Astrocyte of the spinal cord (primary cell): ENCODE measurements at regions not wholly inside any gene's neighbourhood (a gene's known extent, or its start where the extent isn't known, plus 50 kb on each side); places are given as distances from the start of the nearest gene placed in this dataset.

Source experiments
- DNase-seq: peaks from one replicate; pipeline ENCODE4 v3.0.0; 2011; ENCODE audit warnings: low read depth, low spot score
- H3K4me3 ChIP-seq: 2 replicates; pipeline ENCODE4 v1.5.1; 2011; ENCODE audit warnings: low read depth, mild to moderate bottlenecking, low read length, moderate library complexity
- in situ Hi-C: cut with HindIII; loops from 2 replicates; pipeline ENCODE4 v1.10.0; 2017; ENCODE audit warnings: low sequenced_read_pairs
- TF ChIP-seq, protein P1 (sequence below): IDR thresholded peaks from 2 replicates; pipeline ENCODE4 v1.5.1; 2012; ENCODE audit warnings: low read depth, mild to moderate bottlenecking, low read length, inconsistent platforms

- TF ChIP-seq, protein P1, sequence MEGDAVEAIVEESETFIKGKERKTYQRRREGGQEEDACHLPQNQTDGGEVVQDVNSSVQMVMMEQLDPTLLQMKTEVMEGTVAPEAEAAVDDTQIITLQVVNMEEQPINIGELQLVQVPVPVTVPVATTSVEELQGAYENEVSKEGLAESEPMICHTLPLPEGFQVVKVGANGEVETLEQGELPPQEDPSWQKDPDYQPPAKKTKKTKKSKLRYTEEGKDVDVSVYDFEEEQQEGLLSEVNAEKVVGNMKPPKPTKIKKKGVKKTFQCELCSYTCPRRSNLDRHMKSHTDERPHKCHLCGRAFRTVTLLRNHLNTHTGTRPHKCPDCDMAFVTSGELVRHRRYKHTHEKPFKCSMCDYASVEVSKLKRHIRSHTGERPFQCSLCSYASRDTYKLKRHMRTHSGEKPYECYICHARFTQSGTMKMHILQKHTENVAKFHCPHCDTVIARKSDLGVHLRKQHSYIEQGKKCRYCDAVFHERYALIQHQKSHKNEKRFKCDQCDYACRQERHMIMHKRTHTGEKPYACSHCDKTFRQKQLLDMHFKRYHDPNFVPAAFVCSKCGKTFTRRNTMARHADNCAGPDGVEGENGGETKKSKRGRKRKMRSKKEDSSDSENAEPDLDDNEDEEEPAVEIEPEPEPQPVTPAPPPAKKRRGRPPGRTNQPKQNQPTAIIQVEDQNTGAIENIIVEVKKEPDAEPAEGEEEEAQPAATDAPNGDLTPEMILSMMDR, result no peak
- in situ Hi-C loops, result no loop called here
These were observed 192.0 kb upstream of the HNRNPA3 start for GRCh38 chr2:177020524-177021119.

GRCh38 chr2:177021706-177022343 is 190.8 kb upstream of the HNRNPA3 start:
- TF ChIP-seq, protein P1, result no peak
- in situ Hi-C loops, result no loop called here
- no peak for DNase-seq
- no peak overlapping the region for H3K4me3 ChIP-seq

More at GRCh38 chr2:177020524-177021119, 192.0 kb upstream of the HNRNPA3 start:
- DNase-seq, result no peak
- H3K4me3 ChIP-seq, result no peak overlapping the region

GRCh38 chr2:177024765-177025164 is 187.8 kb upstream of the HNRNPA3 start:
- in situ Hi-C loops, result no loop called here
- TF ChIP-seq, protein P1, result no peak
- no peak for DNase-seq
- no peak overlapping the region for H3K4me3 ChIP-seq

DNA sequence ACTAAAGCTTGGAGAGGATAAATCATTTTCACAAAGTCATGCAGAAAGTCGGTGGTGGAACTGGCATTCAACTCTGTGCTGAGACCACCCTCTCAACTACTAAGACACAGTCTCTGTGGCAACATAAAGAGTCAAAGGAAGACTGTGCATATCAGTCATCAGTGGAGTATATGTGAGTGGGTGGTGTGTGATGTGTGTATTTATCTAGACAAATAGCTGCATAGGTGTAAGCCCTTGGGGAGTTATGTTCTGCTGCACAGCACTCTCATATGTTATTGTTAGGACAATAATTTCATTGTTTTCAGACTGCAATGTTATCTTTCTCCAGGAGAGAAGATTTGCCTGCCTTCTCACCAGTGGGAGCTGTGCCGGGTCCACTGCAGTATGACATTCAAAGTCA is 186.3 kb upstream of the HNRNPA3 start:
- in situ Hi-C loops, result no loop called here
- no peak for DNase-seq
- TF ChIP-seq, protein P1, result no peak
- no peak overlapping the region for H3K4me3 ChIP-seq

- TF ChIP-seq, protein P1, result no peak
- DNase-seq, result no peak
- in situ Hi-C loops, result no loop called here
- H3K4me3 ChIP-seq, result no peak overlapping the region
These were observed 185.6 kb upstream of the HNRNPA3 start for GRCh38 chr2:177026956-177027355.

DNA sequence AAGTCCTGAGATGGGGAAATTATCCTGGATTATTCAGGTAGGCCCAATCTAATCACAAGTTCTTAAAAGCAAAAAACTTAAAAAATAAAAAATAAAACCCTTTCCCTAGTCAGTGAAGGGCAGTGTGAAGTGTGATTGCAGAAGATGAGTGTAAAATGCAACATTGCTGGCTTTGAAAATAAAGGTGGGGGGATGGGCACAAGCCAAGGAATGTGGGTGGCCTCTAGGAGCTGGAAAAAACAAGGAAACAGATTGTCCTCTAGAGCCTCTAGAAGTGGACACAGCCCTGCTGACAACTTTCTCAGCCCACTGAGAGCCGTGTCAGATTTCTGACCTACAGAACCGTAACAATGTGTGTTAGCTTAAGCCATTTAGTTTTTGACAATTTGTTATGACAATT is 184.3 kb upstream of the HNRNPA3 start:
- no peak overlapping the region for H3K4me3 ChIP-seq
- DNase-seq, result no peak
- in situ Hi-C loops, result no loop called here
- TF ChIP-seq, protein P1, result no peak
